Lung microvascular endothelial cell (primary cell): ENCODE measurements at regions not wholly inside any gene's neighbourhood (a gene's known extent, or its start where the extent isn't known, plus 50 kb on each side); places are given as distances from the start of the nearest gene placed in this dataset.
A peak's percentile ranks its signal among the peaks of the same experiment; 100 is the strongest.

Experiments
- DNase-seq, 2 donors: peaks; one replicate each; pipeline versions ENCODE4 v3.0.0 to v3.0.0-alpha.2; 2010; ENCODE audit warnings: low read depth in 2 of 2

GRCh38 chr10:2866569-2866968 is 200.8 kb upstream of the PFKP start:
- DNase-seq = no peak

GRCh38 chr10:2861632-2862210 is 205.6 kb upstream of the PFKP start:
- DNase-seq = no peak

GRCh38 chr10:2858452-2858851 is 208.9 kb upstream of the PFKP start:
- DNase-seq = no peak

- DNase-seq = no peak
Observed at GRCh38 chr10:2856598-2856997, 210.8 kb upstream of the PFKP start.

- DNase-seq = no peak
Observed at GRCh38 chr10:2852574-2853323, 214.6 kb upstream of the PFKP start.

- DNase-seq = no peak
Observed at GRCh38 chr10:2851566-2851965, 215.8 kb upstream of the PFKP start.

GRCh38 chr10:2850202-2850601 is 217.1 kb upstream of the PFKP start:
- no peak for DNase-seq

GRCh38 chr10:2844925-2845324 is 222.4 kb upstream of the PFKP start:
- no peak for DNase-seq

- DNase-seq = peak; percentile 61 to 72
Observed at GRCh38 chr10:2839081-2839725, 228.1 kb upstream of the PFKP start.

- DNase-seq = peak in 1 of 2 donors; percentile 41
Observed at GRCh38 chr10:2837674-2838073, 229.7 kb upstream of the PFKP start.

- peak in 1 of 2 donors; percentile 4 for DNase-seq
Observed at GRCh38 chr10:2836921-2837662, 230.3 kb upstream of the PFKP start.

- DNase-seq = no peak
Observed at GRCh38 chr10:2834214-2834613, 233.1 kb upstream of the PFKP start.

- DNase-seq = no peak
Observed at GRCh38 chr10:2831509-2831908, 235.8 kb upstream of the PFKP start.

- no peak for DNase-seq
Observed at GRCh38 chr10:2828741-2829140, 238.6 kb upstream of the PFKP start.

GRCh38 chr10:2826675-2827074 is 240.7 kb upstream of the PFKP start:
- DNase-seq = no peak

- DNase-seq = no peak
Observed at GRCh38 chr10:2825841-2826240, 241.5 kb upstream of the PFKP start.

- no peak for DNase-seq
Observed at GRCh38 chr10:2817940-2818636, 249.3 kb upstream of the PFKP start.

GRCh38 chr10:2813693-2814092 is 253.7 kb upstream of the PFKP start:
- DNase-seq = no peak

GRCh38 chr10:2813286-2813685 is 254.1 kb upstream of the PFKP start:
- no peak for DNase-seq

GRCh38 chr10:2812631-2813030 is 254.7 kb upstream of the PFKP start:
- no peak for DNase-seq

- DNase-seq = no peak
Observed at GRCh38 chr10:2800178-2800577, 267.2 kb upstream of the PFKP start.
